ENCODE measurements at regions not wholly inside any gene's neighbourhood (a gene's known extent, or its start where the extent isn't known, plus 50 kb on each side); places are given as distances from the start of the nearest gene placed in this dataset.

- H3K36me3 Mint-ChIP-seq (ENCODE audit: low read depth), result no peaks in the 10 kb centered on the region
- H3K9me3 Mint-ChIP-seq, result no peaks in the 10 kb centered on the region
- no peaks in the 10 kb centered on the region for H3K4me1 Mint-ChIP-seq (ENCODE audit: low read depth)
- H3K27ac Mint-ChIP-seq, result no peak overlapping the region
- intact Hi-C loops (cut with micrococcal nuclease), result no loop called here
- no peak for DNase-seq (ENCODE audit: low spot score)
- H3K4me3 Mint-ChIP-seq (ENCODE audit: low read depth), result no peak overlapping the region
- no peaks in the 10 kb centered on the region for H3K27me3 Mint-ChIP-seq (ENCODE audit: low read depth)
These were observed 105.0 kb downstream of the FAT3 start for GRCh38 chr11:92329646-92330045.

GRCh38 chr11:92330114-92330513, 105.5 kb downstream of the FAT3 start:
- no peak overlapping the region for H3K4me3 Mint-ChIP-seq (ENCODE audit: low read depth)
- H3K4me1 Mint-ChIP-seq (ENCODE audit: low read depth), result no peaks in the 10 kb centered on the region
- H3K27ac Mint-ChIP-seq, result no peak overlapping the region
- intact Hi-C loops (cut with micrococcal nuclease), result no loop called here
- DNase-seq (ENCODE audit: low spot score), result no peak
- no peaks in the 10 kb centered on the region for H3K9me3 Mint-ChIP-seq
- H3K27me3 Mint-ChIP-seq (ENCODE audit: low read depth), result no peaks in the 10 kb centered on the region
- no peaks in the 10 kb centered on the region for H3K36me3 Mint-ChIP-seq (ENCODE audit: low read depth)

- Mint-ChIP-seq H3K27me3 (ENCODE audit: low read depth) (no peaks in the 10 kb centered on the region), H3K36me3 (ENCODE audit: low read depth) (no peaks in the 10 kb centered on the region), H3K27ac (no peak overlapping the region), H3K4me3 (ENCODE audit: low read depth) (no peak overlapping the region), H3K9me3 (no peaks in the 10 kb centered on the region), H3K4me1 (ENCODE audit: low read depth) (no peaks in the 10 kb centered on the region)
- intact Hi-C loops (cut with micrococcal nuclease), result no loop called here
- no peak for DNase-seq (ENCODE audit: low spot score)
These were observed 108.4 kb downstream of the FAT3 start for GRCh38 chr11:92332986-92333385.

GRCh38 chr11:92340839-92341238, 116.2 kb downstream of the FAT3 start:
- no peak overlapping the region for H3K27ac Mint-ChIP-seq
- H3K9me3 Mint-ChIP-seq, result no peaks in the 10 kb centered on the region
- no peaks in the 10 kb centered on the region for H3K4me1 Mint-ChIP-seq (ENCODE audit: low read depth)
- intact Hi-C loops (cut with micrococcal nuclease), result no loop called here
- DNase-seq (ENCODE audit: low spot score), result no peak
- no peaks in the 10 kb centered on the region for H3K27me3 Mint-ChIP-seq (ENCODE audit: low read depth)
- no peaks in the 10 kb centered on the region for H3K36me3 Mint-ChIP-seq (ENCODE audit: low read depth)
- H3K4me3 Mint-ChIP-seq (ENCODE audit: low read depth), result no peak overlapping the region

- no peaks in the 10 kb centered on the region for H3K9me3 Mint-ChIP-seq
- H3K27ac Mint-ChIP-seq, result no peak overlapping the region
- no peak for DNase-seq (ENCODE audit: low spot score)
- no peak overlapping the region for H3K4me3 Mint-ChIP-seq (ENCODE audit: low read depth)
- no peaks in the 10 kb centered on the region for H3K27me3 Mint-ChIP-seq (ENCODE audit: low read depth)
- no peaks in the 10 kb centered on the region for H3K36me3 Mint-ChIP-seq (ENCODE audit: low read depth)
- intact Hi-C loops (cut with micrococcal nuclease), result no loop called here
- H3K4me1 Mint-ChIP-seq (ENCODE audit: low read depth), result no peaks in the 10 kb centered on the region
These were observed 117.6 kb downstream of the FAT3 start for GRCh38 chr11:92342034-92342720.

- Mint-ChIP-seq H3K9me3 (no peaks in the 10 kb centered on the region), H3K27ac (no peak overlapping the region), H3K36me3 (ENCODE audit: low read depth) (no peaks in the 10 kb centered on the region), H3K27me3 (ENCODE audit: low read depth) (no peaks in the 10 kb centered on the region), H3K4me1 (ENCODE audit: low read depth) (no peaks in the 10 kb centered on the region), H3K4me3 (ENCODE audit: low read depth) (no peak overlapping the region)
- intact Hi-C loops (cut with micrococcal nuclease), result no loop called here
- no peak for DNase-seq (ENCODE audit: low spot score)
These were observed 118.3 kb downstream of the FAT3 start for GRCh38 chr11:92342886-92343285.

- Mint-ChIP-seq H3K9me3 (no peaks in the 10 kb centered on the region), H3K4me1 (ENCODE audit: low read depth) (no peaks in the 10 kb centered on the region), H3K36me3 (ENCODE audit: low read depth) (no peaks in the 10 kb centered on the region), H3K27ac (no peak overlapping the region), H3K4me3 (ENCODE audit: low read depth) (no peak overlapping the region), H3K27me3 (ENCODE audit: low read depth) (no peaks in the 10 kb centered on the region)
- intact Hi-C loops (cut with micrococcal nuclease), result no loop called here
- no peak for DNase-seq (ENCODE audit: low spot score)
These were observed 121.6 kb downstream of the FAT3 start for GRCh38 chr11:92346220-92346619.

GRCh38 chr11:92347454-92347853, 122.8 kb downstream of the FAT3 start:
- DNase-seq (ENCODE audit: low spot score), result no peak
- no peaks in the 10 kb centered on the region for H3K27me3 Mint-ChIP-seq (ENCODE audit: low read depth)
- intact Hi-C loops (cut with micrococcal nuclease), result no loop called here
- H3K9me3 Mint-ChIP-seq, result no peaks in the 10 kb centered on the region
- no peak overlapping the region for H3K4me3 Mint-ChIP-seq (ENCODE audit: low read depth)
- H3K4me1 Mint-ChIP-seq (ENCODE audit: low read depth), result no peaks in the 10 kb centered on the region
- no peaks in the 10 kb centered on the region for H3K36me3 Mint-ChIP-seq (ENCODE audit: low read depth)
- H3K27ac Mint-ChIP-seq, result no peak overlapping the region

- H3K36me3 Mint-ChIP-seq (ENCODE audit: low read depth), result no peaks in the 10 kb centered on the region
- no peak for DNase-seq (ENCODE audit: low spot score)
- H3K4me1 Mint-ChIP-seq (ENCODE audit: low read depth), result no peaks in the 10 kb centered on the region
- H3K27ac Mint-ChIP-seq, result no peak overlapping the region
- intact Hi-C loops (cut with micrococcal nuclease), result no loop called here
- H3K4me3 Mint-ChIP-seq (ENCODE audit: low read depth), result no peak overlapping the region
- H3K9me3 Mint-ChIP-seq, result no peaks in the 10 kb centered on the region
- H3K27me3 Mint-ChIP-seq (ENCODE audit: low read depth), result no peaks in the 10 kb centered on the region
These were observed 125.0 kb downstream of the FAT3 start for GRCh38 chr11:92349486-92350156.

- H3K4me1 Mint-ChIP-seq (ENCODE audit: low read depth), result no peaks in the 10 kb centered on the region
- no peaks in the 10 kb centered on the region for H3K27me3 Mint-ChIP-seq (ENCODE audit: low read depth)
- DNase-seq (ENCODE audit: low spot score), result no peak
- H3K27ac Mint-ChIP-seq, result no peak overlapping the region
- no peak overlapping the region for H3K4me3 Mint-ChIP-seq (ENCODE audit: low read depth)
- H3K36me3 Mint-ChIP-seq (ENCODE audit: low read depth), result no peaks in the 10 kb centered on the region
- H3K9me3 Mint-ChIP-seq, result no peaks in the 10 kb centered on the region
- intact Hi-C loops (cut with micrococcal nuclease), result no loop called here
These were observed 132.7 kb downstream of the FAT3 start for GRCh38 chr11:92357344-92357743.

GRCh38 chr11:92357841-92358240, 133.2 kb downstream of the FAT3 start:
- H3K9me3 Mint-ChIP-seq, result no peaks in the 10 kb centered on the region
- intact Hi-C loops (cut with micrococcal nuclease), result no loop called here
- DNase-seq (ENCODE audit: low spot score), result no peak
- no peak overlapping the region for H3K4me3 Mint-ChIP-seq (ENCODE audit: low read depth)
- no peaks in the 10 kb centered on the region for H3K4me1 Mint-ChIP-seq (ENCODE audit: low read depth)
- H3K27ac Mint-ChIP-seq, result no peak overlapping the region
- H3K27me3 Mint-ChIP-seq (ENCODE audit: low read depth), result no peaks in the 10 kb centered on the region
- H3K36me3 Mint-ChIP-seq (ENCODE audit: low read depth), result no peaks in the 10 kb centered on the region

GRCh38 chr11:92361551-92361950, 136.9 kb downstream of the FAT3 start:
- H3K4me3 Mint-ChIP-seq (ENCODE audit: low read depth), result no peak overlapping the region
- no peak overlapping the region for H3K27ac Mint-ChIP-seq
- no peaks in the 10 kb centered on the region for H3K4me1 Mint-ChIP-seq (ENCODE audit: low read depth)
- no peaks in the 10 kb centered on the region for H3K9me3 Mint-ChIP-seq
- intact Hi-C loops (cut with micrococcal nuclease), result no loop called here
- H3K27me3 Mint-ChIP-seq (ENCODE audit: low read depth), result no peaks in the 10 kb centered on the region
- H3K36me3 Mint-ChIP-seq (ENCODE audit: low read depth), result no peaks in the 10 kb centered on the region
- no peak for DNase-seq (ENCODE audit: low spot score)

- Mint-ChIP-seq H3K27me3 (ENCODE audit: low read depth) (no peaks in the 10 kb centered on the region), H3K4me3 (ENCODE audit: low read depth) (no peak overlapping the region)
- no peak for DNase-seq (ENCODE audit: low spot score)
These were observed 138.4 kb downstream of the FAT3 start for GRCh38 chr11:92362989-92363388.

More at GRCh38 chr11:92362989-92363388, 138.4 kb downstream of the FAT3 start:
- no peak overlapping the region for H3K27ac Mint-ChIP-seq
- no peaks in the 10 kb centered on the region for H3K36me3 Mint-ChIP-seq (ENCODE audit: low read depth)
- intact Hi-C loops (cut with micrococcal nuclease), result no loop called here
- no peaks in the 10 kb centered on the region for H3K9me3 Mint-ChIP-seq
- no peaks in the 10 kb centered on the region for H3K4me1 Mint-ChIP-seq (ENCODE audit: low read depth)

All from activated T-helper 2 cell treated with anti-CD3 and anti-CD28 coated beads, Interferon-gamma antibody, Interleukin-2, Interleukin-4, amounts not matched to agents 10 μg/mL and 5 μg/mL and 100 μg/mL, durations not matched to agents 14 hours and 24 hours and 36 hours (primary cell).